Stimulated activated CD4-positive, alpha-beta T cell treated with anti-CD3 and anti-CD28 coated beads, Interleukin-1b, Interleukin-23, amount 100 ng/mL, for 48 hours (primary cell): ENCODE measurements at regions not wholly inside any gene's neighbourhood (a gene's known extent, or its start where the extent isn't known, plus 50 kb on each side); places are given as distances from the start of the nearest gene placed in this dataset.
"Not testable (repeated sequence)": the region's sequence is repeated elsewhere in the genome, so short reads cannot be mapped to it uniquely, and the experiment has no call there.

Experiments
- DNase-seq: peaks from one replicate; pipeline ENCODE4 v3.0.0-alpha.2; 2020

- no peak for DNase-seq
Observed at GRCh38 chr4:184280137-184280536, 62.5 kb upstream of the ENPP6 start.

GRCh38 chr4:184279496-184280061 lies 61.9 kb upstream of the ENPP6 start:
- no peak for DNase-seq

- not testable (repeated sequence) for DNase-seq
Observed at GRCh38 chr4:184277769-184278168, 60.1 kb upstream of the ENPP6 start.

GRCh38 chr4:184277010-184277409 lies 59.3 kb upstream of the ENPP6 start:
- not testable (repeated sequence) for DNase-seq

- not testable (repeated sequence) for DNase-seq
Observed at GRCh38 chr4:184276346-184276745, 58.7 kb upstream of the ENPP6 start.

- no peak for DNase-seq
Observed at GRCh38 chr4:184275766-184276165, 58.1 kb upstream of the ENPP6 start.

GRCh38 chr4:184274286-184274951 lies 56.7 kb upstream of the ENPP6 start:
- DNase-seq: no peak

- DNase-seq: no peak
Observed at GRCh38 chr4:184273166-184274147, 55.8 kb upstream of the ENPP6 start.

- no peak for DNase-seq
Observed at GRCh38 chr4:184270808-184271413, 53.2 kb upstream of the ENPP6 start.

GRCh38 chr4:184269879-184270430 lies 52.3 kb upstream of the ENPP6 start:
- DNase-seq: no peak

GRCh38 chr4:184268584-184269160 lies 51.0 kb upstream of the ENPP6 start:
- DNase-seq: no peak

GRCh38 chr4:184267673-184268583 lies 50.3 kb upstream of the ENPP6 start:
- DNase-seq: peak; percentile 87
